Ishikawa (cell line): ENCODE measurements at regions not wholly inside any gene's neighbourhood (a gene's known extent, or its start where the extent isn't known, plus 50 kb on each side); places are given as distances from the start of the nearest gene placed in this dataset.

Source experiments
- CEBPB ChIP-seq: IDR thresholded peaks from 2 replicates; pipeline ENCODE4 v1.6.1; 2012
- CREB1 ChIP-seq: IDR thresholded peaks from 2 replicates; pipeline ENCODE4 v1.6.1; 2012; ENCODE audit warnings: low read depth
- EGR1 ChIP-seq: IDR thresholded peaks from 2 replicates; pipeline ENCODE4 v1.6.1; 2012
- EP300 ChIP-seq: IDR thresholded peaks from 2 replicates; pipeline ENCODE4 v1.6.1; 2012; ENCODE audit warnings: borderline replicate concordance
- FOXM1 ChIP-seq: IDR thresholded peaks from 2 replicates; pipeline ENCODE4 v1.6.1; 2012; ENCODE audit warnings: low read depth, borderline replicate concordance
- NFIC ChIP-seq: IDR thresholded peaks from 2 replicates; pipeline ENCODE4 v1.6.1; 2012
- RAD21 ChIP-seq: IDR thresholded peaks from 2 replicates; pipeline ENCODE4 v1.6.1; 2012; ENCODE audit warnings: low read depth
- TAF1 ChIP-seq: IDR thresholded peaks from 2 replicates; pipeline ENCODE4 v1.6.1; 2012; ENCODE audit warnings: low read depth, mild to moderate bottlenecking
- TCF12 ChIP-seq: IDR thresholded peaks from 2 replicates; pipeline ENCODE4 v1.6.1; 2012; ENCODE audit warnings: low read depth
- TEAD4 ChIP-seq: IDR thresholded peaks from 2 replicates; pipeline ENCODE4 v1.6.1; 2012
- YY1 ChIP-seq: IDR thresholded peaks from 2 replicates; pipeline ENCODE4 v1.6.1; 2012; ENCODE audit warnings: low read depth
- ZBTB7A ChIP-seq: IDR thresholded peaks from 2 replicates; pipeline ENCODE4 v1.6.1; 2012; ENCODE audit warnings: low read depth
- TF ChIP-seq, protein P1 (sequence below): IDR thresholded peaks from 2 replicates; pipeline ENCODE4 v1.6.1; 2012
- TF ChIP-seq, protein P2 (sequence below): IDR thresholded peaks from 2 replicates; pipeline ENCODE4 v1.6.1; 2012
- TF ChIP-seq, protein P3 (sequence below): IDR thresholded peaks from 2 replicates; pipeline ENCODE4 v1.6.1; 2012; ENCODE audit warnings: low read depth, mild to moderate bottlenecking

DNA sequence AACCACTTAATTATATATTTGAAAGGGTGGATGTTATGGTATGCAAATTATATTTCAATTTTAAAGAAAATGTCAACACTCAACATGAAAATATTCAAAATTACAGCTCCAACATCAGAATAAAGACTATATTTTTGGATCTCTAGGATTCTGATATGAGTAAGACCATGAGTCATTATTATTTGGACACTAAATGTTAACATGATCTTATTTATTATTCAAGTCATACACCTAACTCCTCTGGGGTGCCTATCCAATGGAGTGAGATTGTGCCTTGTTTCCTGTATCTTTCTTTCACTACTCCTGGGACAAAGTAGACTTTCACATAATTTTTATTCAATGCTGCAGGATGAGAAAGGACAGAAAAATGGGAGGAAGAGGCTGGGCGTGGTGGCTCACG lies 135.2 kb upstream of the PRSS1 start:
- TF ChIP-seq EP300: no peak
- no peak for TF ChIP-seq NFIC
- no peak for TF ChIP-seq EGR1
- TF ChIP-seq, protein P1, sequence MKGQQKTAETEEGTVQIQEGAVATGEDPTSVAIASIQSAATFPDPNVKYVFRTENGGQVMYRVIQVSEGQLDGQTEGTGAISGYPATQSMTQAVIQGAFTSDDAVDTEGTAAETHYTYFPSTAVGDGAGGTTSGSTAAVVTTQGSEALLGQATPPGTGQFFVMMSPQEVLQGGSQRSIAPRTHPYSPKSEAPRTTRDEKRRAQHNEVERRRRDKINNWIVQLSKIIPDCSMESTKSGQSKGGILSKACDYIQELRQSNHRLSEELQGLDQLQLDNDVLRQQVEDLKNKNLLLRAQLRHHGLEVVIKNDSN: no peak
- TF ChIP-seq FOXM1: no peak
- no peak for TF ChIP-seq TAF1
- no peak for TF ChIP-seq CREB1
- TF ChIP-seq TEAD4: no peak
- TF ChIP-seq, protein P2, sequence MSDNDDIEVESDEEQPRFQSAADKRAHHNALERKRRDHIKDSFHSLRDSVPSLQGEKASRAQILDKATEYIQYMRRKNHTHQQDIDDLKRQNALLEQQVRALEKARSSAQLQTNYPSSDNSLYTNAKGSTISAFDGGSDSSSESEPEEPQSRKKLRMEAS: no peak
- no peak for TF ChIP-seq RAD21
- TF ChIP-seq ZBTB7A: no peak
- TF ChIP-seq, protein P3, sequence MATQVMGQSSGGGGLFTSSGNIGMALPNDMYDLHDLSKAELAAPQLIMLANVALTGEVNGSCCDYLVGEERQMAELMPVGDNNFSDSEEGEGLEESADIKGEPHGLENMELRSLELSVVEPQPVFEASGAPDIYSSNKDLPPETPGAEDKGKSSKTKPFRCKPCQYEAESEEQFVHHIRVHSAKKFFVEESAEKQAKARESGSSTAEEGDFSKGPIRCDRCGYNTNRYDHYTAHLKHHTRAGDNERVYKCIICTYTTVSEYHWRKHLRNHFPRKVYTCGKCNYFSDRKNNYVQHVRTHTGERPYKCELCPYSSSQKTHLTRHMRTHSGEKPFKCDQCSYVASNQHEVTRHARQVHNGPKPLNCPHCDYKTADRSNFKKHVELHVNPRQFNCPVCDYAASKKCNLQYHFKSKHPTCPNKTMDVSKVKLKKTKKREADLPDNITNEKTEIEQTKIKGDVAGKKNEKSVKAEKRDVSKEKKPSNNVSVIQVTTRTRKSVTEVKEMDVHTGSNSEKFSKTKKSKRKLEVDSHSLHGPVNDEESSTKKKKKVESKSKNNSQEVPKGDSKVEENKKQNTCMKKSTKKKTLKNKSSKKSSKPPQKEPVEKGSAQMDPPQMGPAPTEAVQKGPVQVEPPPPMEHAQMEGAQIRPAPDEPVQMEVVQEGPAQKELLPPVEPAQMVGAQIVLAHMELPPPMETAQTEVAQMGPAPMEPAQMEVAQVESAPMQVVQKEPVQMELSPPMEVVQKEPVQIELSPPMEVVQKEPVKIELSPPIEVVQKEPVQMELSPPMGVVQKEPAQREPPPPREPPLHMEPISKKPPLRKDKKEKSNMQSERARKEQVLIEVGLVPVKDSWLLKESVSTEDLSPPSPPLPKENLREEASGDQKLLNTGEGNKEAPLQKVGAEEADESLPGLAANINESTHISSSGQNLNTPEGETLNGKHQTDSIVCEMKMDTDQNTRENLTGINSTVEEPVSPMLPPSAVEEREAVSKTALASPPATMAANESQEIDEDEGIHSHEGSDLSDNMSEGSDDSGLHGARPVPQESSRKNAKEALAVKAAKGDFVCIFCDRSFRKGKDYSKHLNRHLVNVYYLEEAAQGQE: no peak
- TF ChIP-seq CEBPB: no peak
- no peak for TF ChIP-seq TCF12
- TF ChIP-seq YY1: no peak

DNA sequence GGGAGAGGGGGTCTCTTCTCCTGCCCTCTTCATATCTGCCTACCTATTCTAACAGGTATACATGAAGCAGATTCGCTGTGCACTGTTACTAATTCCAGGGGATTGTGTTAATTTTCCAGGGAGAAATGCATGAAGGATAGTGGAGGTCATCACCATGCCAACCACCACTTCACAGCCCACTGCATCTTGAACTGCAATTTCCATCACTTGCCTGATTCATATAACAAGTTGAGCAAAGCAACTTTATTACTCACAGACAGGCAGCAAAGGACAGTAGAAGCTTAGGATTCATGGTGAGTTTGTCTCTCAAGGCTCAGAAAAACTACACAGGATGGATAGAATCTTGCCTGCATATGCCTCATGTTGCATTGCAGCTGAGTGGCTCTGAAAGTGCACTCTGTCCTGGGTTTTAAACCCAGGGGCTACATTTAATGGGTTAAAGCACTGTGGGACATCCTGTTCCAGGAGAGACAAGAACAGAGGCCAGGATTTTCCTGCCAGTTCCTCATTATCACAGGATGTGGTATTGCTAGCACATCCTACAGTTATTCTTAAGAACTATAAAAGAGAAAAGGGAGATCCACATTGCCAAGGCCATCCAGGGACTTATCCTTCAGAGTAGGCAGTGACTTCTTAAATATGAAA lies 136.9 kb upstream of the PRSS1 start:
- TF ChIP-seq CREB1 (no peak), FOXM1 (no peak), TEAD4 (no peak), CEBPB (no peak), EGR1 (no peak), TCF12 (no peak), ZBTB7A (no peak)

DNA sequence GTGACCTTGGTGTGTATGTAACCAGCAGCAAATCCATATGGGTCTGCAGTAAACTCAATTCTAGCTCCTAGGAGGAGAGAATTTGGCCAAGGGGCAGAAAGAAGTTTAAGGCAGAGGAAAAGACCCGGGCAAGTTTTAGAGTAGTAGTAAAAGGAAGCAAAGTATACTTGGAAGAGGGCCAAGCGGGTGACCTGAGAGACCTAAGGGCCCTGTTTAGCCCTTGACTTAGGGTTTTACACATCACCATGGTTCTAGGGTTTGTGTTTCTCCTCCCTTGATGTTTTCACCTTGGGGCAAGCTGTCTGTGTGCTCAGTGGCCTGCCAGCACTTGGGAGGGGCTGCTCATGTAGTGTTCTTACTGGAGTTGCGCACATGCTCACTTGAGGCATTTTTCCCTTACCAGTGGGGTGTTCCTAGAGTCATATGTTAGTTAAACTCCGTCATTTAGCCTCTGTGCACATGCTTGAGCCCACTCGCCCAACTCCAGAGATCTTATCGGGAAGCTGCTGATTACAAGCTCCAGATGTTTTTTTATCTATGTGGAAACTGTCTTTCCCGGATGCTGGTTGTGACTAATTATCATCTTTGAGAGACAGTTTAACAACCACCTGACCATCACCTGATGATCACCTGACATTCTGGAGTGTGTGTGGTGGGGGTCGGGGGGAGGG lies 137.6 kb upstream of the PRSS1 start:
- no peak for TF ChIP-seq CREB1
- no peak for TF ChIP-seq CEBPB

DNA sequence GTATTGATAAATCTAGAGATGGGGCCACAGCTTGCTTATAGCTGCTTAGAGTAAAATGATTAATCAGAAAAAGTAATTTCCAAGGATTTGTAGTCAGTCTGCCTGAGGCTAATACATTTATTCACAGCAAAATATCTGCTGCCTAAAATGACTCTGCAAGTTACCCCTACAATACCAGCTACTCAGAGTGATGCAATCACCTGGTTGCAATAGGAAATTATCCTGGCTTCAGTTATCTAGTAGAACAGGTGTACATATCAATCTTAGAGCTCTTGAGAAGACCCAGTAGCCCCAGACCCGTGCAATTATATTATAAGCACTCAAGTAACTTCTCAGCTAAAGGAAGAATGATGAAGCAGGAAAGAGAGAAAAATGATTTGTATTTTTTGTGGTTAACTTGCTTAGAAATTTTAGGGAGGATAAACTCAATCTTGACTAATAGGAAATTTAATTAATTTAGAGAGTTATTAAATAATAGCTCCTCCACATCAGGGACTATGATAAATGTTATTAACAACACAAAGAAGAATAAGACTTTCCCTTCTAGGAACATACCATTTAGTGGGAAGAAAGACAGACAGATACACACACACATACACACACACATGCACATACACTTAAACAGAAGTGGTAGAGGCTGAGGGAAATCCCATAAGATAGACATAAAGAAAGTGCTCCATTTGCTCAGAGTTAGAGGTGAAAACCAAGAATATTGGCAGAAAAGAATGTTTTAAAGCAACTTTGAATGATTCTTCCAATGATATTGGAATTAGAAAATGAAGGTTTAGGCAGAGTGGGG lies 140.4 kb upstream of the PRSS1 start:
- TF ChIP-seq CEBPB (0 out of 2 replicates have a peak, but pooled peaks have one; percentile 27), TCF12 (no peak)

DNA sequence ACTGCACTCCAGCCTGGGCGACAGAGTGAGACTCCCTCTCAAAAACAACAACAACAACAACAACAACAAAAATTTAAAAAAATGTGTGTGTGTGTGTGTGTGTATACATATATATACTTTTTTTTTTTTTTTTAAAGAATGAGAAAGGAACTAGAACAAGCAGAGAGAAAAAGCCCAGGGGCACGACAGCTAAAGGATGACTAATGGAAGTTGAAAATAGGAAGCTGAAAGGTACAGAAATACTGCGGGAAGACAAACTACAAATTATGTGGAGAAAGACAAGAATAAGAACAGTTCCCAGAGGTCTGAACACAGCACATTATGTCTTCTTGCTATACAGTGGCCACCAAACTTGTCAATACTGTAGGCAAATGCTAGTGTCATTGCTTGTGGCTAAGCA lies 141.9 kb upstream of the PRSS1 start:
- TF ChIP-seq EP300 (no peak), EGR1 (no peak)

DNA sequence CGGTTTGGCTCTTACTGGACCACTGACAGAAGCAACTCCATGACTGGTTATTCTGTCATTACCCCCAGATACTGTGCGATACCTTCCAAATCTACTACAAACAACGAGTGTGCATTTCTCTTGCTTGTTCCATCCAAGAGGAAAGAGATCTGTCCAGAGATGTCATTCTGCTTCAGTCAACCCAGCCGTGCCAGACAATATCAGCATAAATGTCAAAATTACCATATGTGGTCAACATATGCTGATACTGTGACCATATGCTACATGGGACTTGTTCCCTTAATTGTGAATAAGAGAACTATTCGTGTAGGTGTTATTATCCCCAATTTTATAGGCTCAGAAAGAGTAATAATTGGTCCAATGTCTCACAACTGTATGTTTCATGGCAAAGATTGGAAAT lies 143.2 kb upstream of the PRSS1 start:
- TF ChIP-seq EP300 (no peak), NFIC (no peak), ZBTB7A (no peak), FOXM1 (no peak), TAF1 (no peak), YY1 (no peak), CEBPB (no peak), TEAD4 (no peak), RAD21 (no peak), TCF12 (no peak), CREB1 (no peak), EGR1 (no peak)
- TF ChIP-seq, protein P3: no peak
- TF ChIP-seq, protein P1: no peak
- TF ChIP-seq, protein P2: no peak
